IMR-90 (cell line): ENCODE measurements at regions not wholly inside any gene's neighbourhood (a gene's known extent, or its start where the extent isn't known, plus 50 kb on each side); places are given as distances from the start of the nearest gene placed in this dataset.

ENCODE experiments used
- ATAC-seq: fragments of 200-7000 bp; cut with Tn5 transposase; 2 replicates; pipeline ENCODE4 v1.9.1; 2020; ENCODE audit warnings: low read depth, mild to moderate bottlenecking, moderate library complexity
- BruUV-seq: library from RNA; stranded (reverse); fragments of 400-500 nt; replicated peaks from 2 replicates; lab custom pipeline; 2021; lab: Mats Ljungman, UMichigan
- CTCF ChIA-PET: fragments of 300-600 bp; formaldehyde crosslinking; extraction: SDS; loops from one replicate; lab custom pipeline; 2021; ENCODE audit warnings: antibody characterized with exemption; lab: Yijun Ruan, JAX
- POLR2A ChIA-PET: fragments of 300-600 bp; sonication (Branson Sonifier 250); formaldehyde crosslinking; loops from one replicate; lab custom pipeline; 2022; ENCODE audit warnings: antibody characterized with exemption; ENCODE audit not compliant: unreplicated experiment; lab: Charles Lee
- DNase-seq: peaks from one replicate; pipeline ENCODE4 v3.0.0; 2013
- H2AFZ ChIP-seq: replicated peaks from 2 replicates; pipeline ENCODE3; 2013; ENCODE audit warnings: low read length, mild to moderate bottlenecking; ENCODE audit not compliant: poor library complexity
- H2AK5ac ChIP-seq: 2 replicates; pipeline ENCODE4 v1.6.1; 2013; ENCODE audit warnings: low read depth, low read length, inconsistent platforms
- H2AK9ac ChIP-seq: replicated peaks from 2 replicates; pipeline ENCODE3; 2013; ENCODE audit warnings: mild to moderate bottlenecking, low read depth, low read length, moderate library complexity; ENCODE audit not compliant: poor library complexity
- H2BK120ac ChIP-seq: 2 replicates; pipeline ENCODE4 v1.6.1; 2013; ENCODE audit warnings: low read depth, low read length, inconsistent platforms
- H2BK15ac ChIP-seq: 3 replicates; pipeline ENCODE4 v1.6.1; 2013; ENCODE audit warnings: low read depth, low read length, inconsistent platforms
- H2BK20ac ChIP-seq: 2 replicates; pipeline ENCODE4 v1.6.1; 2013; ENCODE audit warnings: low read depth, mild to moderate bottlenecking, inconsistent platforms, low read length, moderate library complexity
- H2BK5ac ChIP-seq: 2 replicates; pipeline ENCODE4 v1.6.1; 2013; ENCODE audit warnings: mild to moderate bottlenecking, low read depth, low read length, inconsistent platforms; ENCODE audit not compliant: poor library complexity, severe bottlenecking
- H3K14ac ChIP-seq: replicated peaks from 2 replicates; pipeline ENCODE4 v1.6.1; 2013; ENCODE audit warnings: low read depth, low read length, inconsistent platforms
- H3K18ac ChIP-seq: 2 replicates; pipeline ENCODE4 v1.6.1; 2013; ENCODE audit warnings: low read depth, low read length, control low read depth
- H3K23ac ChIP-seq: 2 replicates; pipeline ENCODE4 v1.6.1; 2013; ENCODE audit warnings: low read depth, low read length, inconsistent platforms
- H3K27ac ChIP-seq: 2 replicates; pipeline ENCODE4 v1.5.1; 2013; ENCODE audit warnings: mild to moderate bottlenecking, control low read depth, low read length; ENCODE audit not compliant: insufficient read depth
- H3K27me3 ChIP-seq: 2 replicates; pipeline ENCODE4 v1.6.1; 2013; ENCODE audit warnings: low read length; ENCODE audit not compliant: control insufficient read depth, insufficient read depth
- H3K36me3 ChIP-seq: 2 replicates; pipeline ENCODE4 v1.6.1; 2013; ENCODE audit warnings: low read length, mixed read lengths; ENCODE audit not compliant: control insufficient read depth, insufficient read depth
- H3K4ac ChIP-seq: 2 replicates; pipeline ENCODE4 v1.6.1; 2013; ENCODE audit warnings: low read depth, low read length, inconsistent platforms
- H3K4me1 ChIP-seq: 2 replicates; pipeline ENCODE4 v1.6.1; 2013; ENCODE audit warnings: low read length, mixed read lengths; ENCODE audit not compliant: control insufficient read depth, insufficient read depth
- H3K4me2 ChIP-seq: 2 replicates; pipeline ENCODE4 v1.6.1; 2013; ENCODE audit warnings: low read depth, mild to moderate bottlenecking, control low read depth, low read length, moderate library complexity
- H3K4me3 ChIP-seq: 2 replicates; pipeline ENCODE4 v1.5.1; 2013; ENCODE audit warnings: low read depth, mild to moderate bottlenecking, control low read depth, low read length, moderate library complexity; ENCODE audit not compliant: insufficient read depth
- H3K56ac ChIP-seq: 2 replicates; pipeline ENCODE4 v1.6.1; 2013; ENCODE audit warnings: low read length, inconsistent platforms; ENCODE audit not compliant: insufficient read depth; ENCODE audit errors: extremely low read depth
- H3K79me1 ChIP-seq, 2 experiments: 2 replicates each; pipeline ENCODE4 v1.6.1; 2013; ENCODE audit warnings: low read length in 2 of 2, inconsistent platforms in 1 of 2, low read depth in 1 of 2
- H3K9ac ChIP-seq: 2 replicates; pipeline ENCODE4 v1.6.1; 2013; ENCODE audit warnings: low read depth, low read length, control low read depth
- H3K9me1 ChIP-seq: 2 replicates; pipeline ENCODE4 v1.6.1; 2013; ENCODE audit warnings: low read length, inconsistent platforms; ENCODE audit not compliant: insufficient read depth
- H3K9me3 ChIP-seq: 2 replicates; pipeline ENCODE4 v1.6.1; 2013; ENCODE audit warnings: low read length; ENCODE audit not compliant: control insufficient read depth, insufficient read depth
- H4K20me1 ChIP-seq: 2 replicates; pipeline ENCODE4 v1.6.1; 2013; ENCODE audit warnings: low read length, inconsistent platforms; ENCODE audit not compliant: insufficient read depth
- H4K5ac ChIP-seq: 2 replicates; pipeline ENCODE4 v1.6.1; 2013; ENCODE audit warnings: mild to moderate bottlenecking, low read depth, low read length, control low read depth
- H4K8ac ChIP-seq, 2 experiments: 2 replicates each; pipeline ENCODE4 v1.6.1; 2013; ENCODE audit warnings: low read depth in 2 of 2, low read length in 2 of 2, control low read depth in 1 of 2, inconsistent platforms in 1 of 2
- H4K91ac ChIP-seq: 2 replicates; pipeline ENCODE4 v1.6.1; 2013; ENCODE audit warnings: low read depth, low read length, inconsistent platforms; ENCODE audit not compliant: insufficient read depth
- CHD1 ChIP-seq: IDR thresholded peaks from 2 replicates; pipeline ENCODE4 v1.6.1; 2012; ENCODE audit warnings: low read depth, low read length, improper control_type of control experiment
- CTCF ChIP-seq: conservative IDR thresholded peaks from 2 replicates; pipeline ENCODE4 v1.5.1; 2012; ENCODE audit warnings: mild to moderate bottlenecking, low read depth, low read length, improper control_type of control experiment
- FOS ChIP-seq: fragments of 150-350 bp; IDR thresholded peaks from 2 replicates; pipeline ENCODE4 v1.6.1; 2016; ENCODE audit warnings: low read depth, low read length
- MAFK ChIP-seq: IDR thresholded peaks from 2 replicates; pipeline ENCODE4 v1.6.1; 2012; ENCODE audit warnings: low read depth, low read length, improper control_type of control experiment
- MAZ ChIP-seq: IDR thresholded peaks from 2 replicates; pipeline ENCODE4 v1.6.1; 2012; ENCODE audit warnings: low read depth, mild to moderate bottlenecking, low read length, improper control_type of control experiment, moderate library complexity, borderline replicate concordance
- MXI1 ChIP-seq: IDR thresholded peaks from 2 replicates; pipeline ENCODE4 v1.6.1; 2012; ENCODE audit warnings: low read depth, mild to moderate bottlenecking, low read length, moderate library complexity, borderline replicate concordance
- POLR2A ChIP-seq: IDR thresholded peaks from 2 replicates; pipeline ENCODE4 v1.6.1; 2012; ENCODE audit warnings: mild to moderate bottlenecking, low read depth, low read length
- RCOR1 ChIP-seq: IDR thresholded peaks from 2 replicates; pipeline ENCODE4 v1.6.1; 2012; ENCODE audit warnings: mild to moderate bottlenecking, low read length, improper control_type of control experiment; ENCODE audit not compliant: insufficient replicate concordance
- SMC3 ChIP-seq: fragments of 150-350 bp; IDR thresholded peaks from 2 replicates; pipeline ENCODE4 v1.6.1; 2016; ENCODE audit warnings: low read depth, mild to moderate bottlenecking, antibody characterized with exemption, low read length, moderate library complexity
- USF2 ChIP-seq: fragments of 150-350 bp; IDR thresholded peaks from 2 replicates; pipeline ENCODE4 v1.6.1; 2017; ENCODE audit warnings: mild to moderate bottlenecking, antibody characterized with exemption, low read length, low read depth
- WGBS, 2 experiments: methylation state at CpG; one replicate each; pipeline versions ENCODE4 v1.1.5 to v1.1.7; 2013; ENCODE audit warnings: missing lambda C conversion rate in 2 of 2; ENCODE audit not compliant: insufficient read length in 1 of 2; ENCODE audit errors: extremely low coverage in 2 of 2; 5-methylcytosine and 5-hydroxymethylcytosine counted together
- dilution Hi-C: fragments of 300-500 bp; cut with HindIII; formaldehyde crosslinking; loops from one replicate; pipeline ENCODE4 v1.14.3; 2018; ENCODE audit warnings: low sequenced_read_pairs; ENCODE audit not compliant: unreplicated experiment
- in situ Hi-C: fragments of 300-500 bp; cut with MboI; formaldehyde crosslinking; loops from 3 replicates; pipeline ENCODE4 v1.14.3; 2019; ENCODE audit warnings: low sequenced_read_pairs, inconsistent platforms, mixed read lengths
- intact Hi-C: fragments of 100-400 bp; cut with micrococcal nuclease; formaldehyde crosslinking; loops from 2 replicates; pipeline ENCODE4 v1.10.0; 2022

DNA sequence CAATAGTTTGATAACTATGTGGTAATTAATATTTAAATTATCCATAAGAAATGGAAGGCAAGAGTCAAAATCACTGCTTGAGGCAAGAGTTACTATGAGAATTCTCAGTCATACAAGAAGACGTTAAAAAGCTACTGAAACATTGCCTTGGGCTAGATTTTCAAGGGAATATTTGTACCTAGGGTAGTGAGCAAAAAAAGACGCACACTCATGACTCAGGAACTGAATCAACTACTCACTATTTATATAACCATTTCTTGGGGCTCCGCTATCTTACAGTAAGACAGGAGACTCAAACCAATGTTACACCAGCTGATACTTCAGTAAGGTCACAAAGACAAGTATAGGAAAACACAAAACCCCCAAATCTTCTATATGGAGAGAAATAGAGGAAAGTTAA lies 151.5 kb upstream of the RNPC3 start:
- no peak overlapping the region for H4K8ac ChIP-seq
- no peak overlapping the region for H3K23ac ChIP-seq
- no peak overlapping the region for H3K56ac ChIP-seq
- no peak overlapping the region for H4K5ac ChIP-seq
- TF ChIP-seq CHD1, result no peak
- TF ChIP-seq CTCF, result no peak
- TF ChIP-seq FOS, result no peak
- TF ChIP-seq MXI1, result no peak
- TF ChIP-seq MAZ, result no peak
- TF ChIP-seq SMC3, result no peak
- no peak for TF ChIP-seq USF2
- no peak for TF ChIP-seq MAFK
- no peak for TF ChIP-seq RCOR1
- no peak for TF ChIP-seq POLR2A
- H2BK20ac ChIP-seq, result no peak overlapping the region
- H3K79me1 ChIP-seq, result no peaks in the 10 kb centered on the region
- no peak overlapping the region for H2BK15ac ChIP-seq
- no peak overlapping the region for H2BK120ac ChIP-seq
- no peak overlapping the region for H3K4me3 ChIP-seq
- H3K14ac ChIP-seq, result no peak overlapping the region
- no peak overlapping the region for H3K18ac ChIP-seq
- no peaks in the 10 kb centered on the region for H3K36me3 ChIP-seq
- no peak overlapping the region for H2AFZ ChIP-seq
- H2BK5ac ChIP-seq, result no peak overlapping the region
- no peaks in the 10 kb centered on the region for H3K9me3 ChIP-seq
- no peak overlapping the region for H3K4me2 ChIP-seq
- ATAC-seq (no peak), DNase-seq (peak; percentile 1)
- no peaks in the 10 kb centered on the region for H4K20me1 ChIP-seq
- in situ Hi-C loops (no loop called here), dilution Hi-C loops (no loop called here), intact Hi-C loops (no loop called here)
- H3K4me1 ChIP-seq, result no peaks in the 10 kb centered on the region
- BruUV-seq, result no TSS peak
- no peak overlapping the region for H3K4ac ChIP-seq
- H3K27me3 ChIP-seq, result no peaks in the 10 kb centered on the region
- H3K9me1 ChIP-seq, result no peaks in the 10 kb centered on the region
- POLR2A ChIA-PET, result no interaction called here
- no peak overlapping the region for H4K91ac ChIP-seq
- CTCF ChIA-PET, result no interaction called here
- H3K9ac ChIP-seq, result no peak overlapping the region
- H2AK5ac ChIP-seq, result no peak overlapping the region
- no peak overlapping the region for H2AK9ac ChIP-seq
- H3K27ac ChIP-seq, result no peak overlapping the region
- no CpG with 5 or more reads among the region's 3 CpGs for WGBS, 2 experiments
